Natural killer cell (primary cell): ENCODE measurements at regions not wholly inside any gene's neighbourhood (a gene's known extent, or its start where the extent isn't known, plus 50 kb on each side); places are given as distances from the start of the nearest gene placed in this dataset.

Experiments
- ATAC-seq, 3 donors: fragments of 150-1000 bp in 2 of 3; fragments of 200-7000 bp in 1 of 3; cut with Tn5 transposase; 1 replicate in 1 of 3; 2 replicates in 2 of 3; pipeline ENCODE4 v1.10.0; 2021; ENCODE audit warnings: mild to moderate bottlenecking in 2 of 3, moderate library complexity in 2 of 3
- DNase-seq, 2 donors: peaks; one replicate each; pipeline versions ENCODE4 v3.0.0 to v3.0.0-alpha.2; 2013 to 2021; ENCODE audit warnings: mixed read lengths in 1 of 2
- H3K27ac ChIP-seq: one replicate; pipeline ENCODE4 v1.5.1; 2013; ENCODE audit warnings: mild to moderate bottlenecking, low read length
- H3K27me3 ChIP-seq: one replicate; pipeline ENCODE4 v1.6.1; 2013; ENCODE audit warnings: low read length; ENCODE audit not compliant: control insufficient read depth, insufficient read depth
- H3K36me3 ChIP-seq: one replicate; pipeline ENCODE4 v1.6.1; 2013; ENCODE audit warnings: low read length; ENCODE audit not compliant: control insufficient read depth, insufficient read depth
- H3K4me1 ChIP-seq: one replicate; pipeline ENCODE4 v1.6.1; 2013; ENCODE audit warnings: low read length; ENCODE audit not compliant: control insufficient read depth, insufficient read depth
- H3K4me3 ChIP-seq: one replicate; pipeline ENCODE4 v1.5.1; 2013; ENCODE audit warnings: low read length
- H3K9me3 ChIP-seq: one replicate; pipeline ENCODE4 v1.6.1; 2013; ENCODE audit warnings: low read length; ENCODE audit not compliant: control insufficient read depth, insufficient read depth
- H3K27ac Mint-ChIP-seq, 2 donors: one replicate each; pipeline ENCODE4 v1.8.0; 2022; ENCODE audit warnings: mild to moderate bottlenecking in 2 of 2, mixed read lengths in 2 of 2, moderate library complexity in 1 of 2
- H3K27me3 Mint-ChIP-seq, 2 donors: one replicate each; pipeline ENCODE4 v1.8.0; 2022; ENCODE audit warnings: low read depth in 2 of 2, mixed read lengths in 2 of 2
- H3K36me3 Mint-ChIP-seq: one replicate; pipeline ENCODE4 v1.8.0; 2022; ENCODE audit warnings: mixed read lengths
- H3K4me1 Mint-ChIP-seq, 2 donors: one replicate each; pipeline ENCODE4 v1.8.0; 2022; ENCODE audit warnings: mixed read lengths in 2 of 2
- H3K4me3 Mint-ChIP-seq: one replicate; pipeline ENCODE4 v1.8.0; 2022; ENCODE audit warnings: mild to moderate bottlenecking, moderate library complexity, mixed read lengths
- H3K9me3 Mint-ChIP-seq, 2 donors: one replicate each; pipeline ENCODE4 v1.8.0; 2022; ENCODE audit warnings: mixed read lengths in 2 of 2
- WGBS: methylation state at CpG from one replicate; pipeline ENCODE4 v1.1.7; 2013; ENCODE audit warnings: missing lambda C conversion rate; ENCODE audit not compliant: insufficient coverage; 5-methylcytosine and 5-hydroxymethylcytosine counted together
- intact Hi-C: fragments of 100-400 bp; cut with micrococcal nuclease; formaldehyde crosslinking; loops from one replicate; pipeline ENCODE4 v1.14.2; 2022
- TF ChIP-seq, protein P1 (sequence below): fragments of 200-600 bp; IDR thresholded peaks from one replicate; pipeline ENCODE4 v1.8.0; 2022; ENCODE audit warnings: antibody characterized with exemption

DNA sequence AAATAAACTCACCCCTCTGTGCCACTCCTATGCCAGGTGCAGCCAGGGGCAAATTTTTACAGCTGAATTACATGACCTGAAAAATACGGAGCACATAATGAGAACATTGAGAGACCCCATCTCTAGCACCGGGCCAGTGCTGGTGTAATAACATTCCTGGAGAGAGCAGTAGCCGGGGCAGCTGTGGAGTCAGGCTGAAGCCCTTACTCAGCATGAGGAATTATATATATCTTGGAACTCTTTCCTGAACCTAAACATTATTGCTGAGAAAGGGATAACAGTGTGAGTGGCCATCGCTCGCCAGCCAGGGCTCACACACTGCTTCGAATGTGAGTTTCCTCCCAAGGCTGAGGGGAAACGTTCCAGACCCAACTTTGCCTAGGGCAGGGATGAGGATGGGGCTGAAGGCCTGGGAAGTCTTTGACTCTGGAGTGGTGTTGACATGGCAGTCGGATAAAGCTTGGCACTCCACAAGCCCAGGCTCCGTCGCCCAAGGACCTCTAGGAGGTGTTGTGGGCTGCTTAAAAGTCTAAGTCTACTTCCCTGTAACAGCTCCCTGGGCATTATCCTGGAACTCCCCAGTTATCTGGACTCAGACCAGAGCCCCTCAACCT is 269.8 kb downstream of the CDC5L start:
- peaks cover 17 to 22% of the 10 kb centered on the region in 2 donors for H3K27me3 Mint-ChIP-seq
- DNase-seq = no peak
- peaks cover 5 to 6% of the 10 kb centered on the region in 2 donors for H3K4me1 Mint-ChIP-seq
- H3K4me3 Mint-ChIP-seq = no peak overlapping the region
- Histone ChIP-seq H3K36me3 (no peaks in the 10 kb centered on the region), H3K27ac (no peak overlapping the region), H3K4me1 (peaks cover 7% of the 10 kb centered on the region), H3K9me3 (no peaks in the 10 kb centered on the region), H3K27me3 (no peaks in the 10 kb centered on the region), H3K4me3 (no peak overlapping the region)
- WGBS = 92% methylated on average over 10 of the region's 10 CpGs
- H3K36me3 Mint-ChIP-seq = no peaks in the 10 kb centered on the region
- TF ChIP-seq, protein P1, sequence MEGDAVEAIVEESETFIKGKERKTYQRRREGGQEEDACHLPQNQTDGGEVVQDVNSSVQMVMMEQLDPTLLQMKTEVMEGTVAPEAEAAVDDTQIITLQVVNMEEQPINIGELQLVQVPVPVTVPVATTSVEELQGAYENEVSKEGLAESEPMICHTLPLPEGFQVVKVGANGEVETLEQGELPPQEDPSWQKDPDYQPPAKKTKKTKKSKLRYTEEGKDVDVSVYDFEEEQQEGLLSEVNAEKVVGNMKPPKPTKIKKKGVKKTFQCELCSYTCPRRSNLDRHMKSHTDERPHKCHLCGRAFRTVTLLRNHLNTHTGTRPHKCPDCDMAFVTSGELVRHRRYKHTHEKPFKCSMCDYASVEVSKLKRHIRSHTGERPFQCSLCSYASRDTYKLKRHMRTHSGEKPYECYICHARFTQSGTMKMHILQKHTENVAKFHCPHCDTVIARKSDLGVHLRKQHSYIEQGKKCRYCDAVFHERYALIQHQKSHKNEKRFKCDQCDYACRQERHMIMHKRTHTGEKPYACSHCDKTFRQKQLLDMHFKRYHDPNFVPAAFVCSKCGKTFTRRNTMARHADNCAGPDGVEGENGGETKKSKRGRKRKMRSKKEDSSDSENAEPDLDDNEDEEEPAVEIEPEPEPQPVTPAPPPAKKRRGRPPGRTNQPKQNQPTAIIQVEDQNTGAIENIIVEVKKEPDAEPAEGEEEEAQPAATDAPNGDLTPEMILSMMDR = no peak
- H3K9me3 Mint-ChIP-seq = no peaks in the 10 kb centered on the region
- no peak for ATAC-seq
- H3K27ac Mint-ChIP-seq = no peak overlapping the region
- intact Hi-C loops = loop anchor here (5.0 to 10.0 kb wide), 2 partner anchors 667 to 760 kb away; partner anchors contain the start of gene RUNX2

DNA sequence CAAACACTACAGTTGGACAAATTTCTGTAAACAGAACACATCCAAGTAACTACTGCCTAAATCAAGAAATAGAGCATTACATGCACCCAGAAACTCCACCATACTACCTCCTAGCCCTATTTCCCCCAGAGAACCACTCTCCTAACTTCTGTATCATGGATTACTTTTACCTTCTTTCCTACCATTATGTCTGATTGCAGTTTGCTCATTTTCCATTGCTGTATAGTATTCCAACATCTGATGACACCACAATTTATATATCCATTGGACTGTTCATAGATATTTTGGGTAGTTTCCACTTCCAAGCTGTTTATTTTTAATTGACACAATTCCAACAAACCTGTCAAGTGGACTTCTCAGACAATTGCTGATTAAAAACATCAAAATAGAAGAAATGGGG is 271.1 kb downstream of the CDC5L start:
- intact Hi-C loops = loop anchor here (5.0 to 10.0 kb wide), 2 partner anchors 666 to 759 kb away; partner anchors contain the start of gene RUNX2
- no peaks in the 10 kb centered on the region for H3K36me3 ChIP-seq
- H3K4me3 ChIP-seq = no peak overlapping the region
- Mint-ChIP-seq H3K36me3 (no peaks in the 10 kb centered on the region), H3K27me3 (peaks cover 14 to 17% of the 10 kb centered on the region in 2 donors), H3K9me3 (no peaks in the 10 kb centered on the region), H3K27ac (no peak overlapping the region), H3K4me1 (peaks cover 5 to 6% of the 10 kb centered on the region in 2 donors), H3K4me3 (no peak overlapping the region)
- DNase-seq (no peak), ATAC-seq (no peak)
- H3K27ac ChIP-seq = no peak overlapping the region
- H3K27me3 ChIP-seq = no peaks in the 10 kb centered on the region
- H3K4me1 ChIP-seq = peaks cover 7% of the 10 kb centered on the region
- no peaks in the 10 kb centered on the region for H3K9me3 ChIP-seq
- TF ChIP-seq, protein P1 = no peak

DNA sequence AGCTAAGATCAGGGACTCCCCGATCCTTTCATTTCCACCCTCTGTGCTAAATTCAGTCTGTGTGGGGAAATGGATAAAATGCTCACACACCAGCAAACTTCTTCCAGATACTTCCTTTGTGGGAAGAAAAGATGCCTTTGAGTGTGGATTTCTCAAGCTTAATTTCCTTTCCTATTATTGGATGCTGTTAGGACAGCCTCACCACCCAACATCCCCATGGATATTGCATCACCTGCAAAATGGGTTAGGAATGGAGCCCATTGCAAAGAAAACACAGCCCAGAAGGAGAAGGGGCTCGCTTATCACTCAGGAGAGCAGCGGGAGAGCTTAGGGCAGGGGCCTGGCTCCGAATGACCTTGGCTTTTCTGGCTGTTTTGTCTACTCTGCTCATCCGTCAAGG is 272.2 kb downstream of the CDC5L start:
- Mint-ChIP-seq H3K27ac (no peak overlapping the region), H3K9me3 (no peaks in the 10 kb centered on the region), H3K4me1 (peaks cover 5 to 6% of the 10 kb centered on the region in 2 donors), H3K4me3 (no peak overlapping the region), H3K36me3 (no peaks in the 10 kb centered on the region), H3K27me3 (peaks cover 7 to 11% of the 10 kb centered on the region in 2 donors)
- intact Hi-C loops = loop anchor here (5.0 to 10.0 kb wide), 2 partner anchors 665 to 758 kb away; partner anchors contain the start of gene RUNX2
- H3K4me1 ChIP-seq = peaks cover 7% of the 10 kb centered on the region
- TF ChIP-seq, protein P1 = no peak
- no peak overlapping the region for H3K4me3 ChIP-seq
- H3K36me3 ChIP-seq = no peaks in the 10 kb centered on the region
- DNase-seq (no peak), ATAC-seq (no peak)
- H3K27me3 ChIP-seq = no peaks in the 10 kb centered on the region
- H3K9me3 ChIP-seq = no peaks in the 10 kb centered on the region
- 91% methylated on average over 4 of the region's 5 CpGs for WGBS
- no peak overlapping the region for H3K27ac ChIP-seq
